ENCODE measurements at regions not wholly inside any gene's neighbourhood (a gene's known extent, or its start where the extent isn't known, plus 50 kb on each side); places are given as distances from the start of the nearest gene placed in this dataset.
"Not testable (repeated sequence)": the region's sequence is repeated elsewhere in the genome, so short reads cannot be mapped to it uniquely, and the experiment has no call there.

DNA sequence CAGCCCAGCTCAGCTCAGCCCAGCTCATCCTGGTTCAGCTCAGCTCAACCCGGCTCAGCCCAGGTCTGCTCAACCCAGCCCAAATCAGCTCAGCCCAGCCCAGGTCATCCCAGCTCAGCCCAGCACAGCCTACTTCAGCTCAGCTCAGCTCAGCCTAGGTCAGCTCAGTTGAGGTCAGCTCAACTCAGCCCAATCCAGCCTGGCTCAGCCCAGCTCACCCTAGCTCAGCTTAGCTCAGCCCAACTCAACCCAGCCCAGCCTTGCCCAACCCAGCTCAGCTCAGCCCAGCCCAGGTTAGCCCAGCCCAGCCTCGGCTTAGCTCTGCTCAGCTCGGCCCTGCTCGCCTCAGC is 332.3 kb downstream of the TMEM121 start:
- DNase-seq (peak; percentile 34), ATAC-seq (peak; percentile 4 to 15)
- no peaks in the 10 kb centered on the region for H3K4me1 ChIP-seq
- H3K36me3 ChIP-seq: no peaks in the 10 kb centered on the region
- no peak overlapping the region for H3K4me3 ChIP-seq
- no peaks in the 10 kb centered on the region for H3K9me3 ChIP-seq
- no peak overlapping the region for H3K27ac ChIP-seq
- peaks cover 9% of the 10 kb centered on the region for H3K27me3 ChIP-seq (ENCODE audit: low read depth)
- TF ChIP-seq, protein P1, sequence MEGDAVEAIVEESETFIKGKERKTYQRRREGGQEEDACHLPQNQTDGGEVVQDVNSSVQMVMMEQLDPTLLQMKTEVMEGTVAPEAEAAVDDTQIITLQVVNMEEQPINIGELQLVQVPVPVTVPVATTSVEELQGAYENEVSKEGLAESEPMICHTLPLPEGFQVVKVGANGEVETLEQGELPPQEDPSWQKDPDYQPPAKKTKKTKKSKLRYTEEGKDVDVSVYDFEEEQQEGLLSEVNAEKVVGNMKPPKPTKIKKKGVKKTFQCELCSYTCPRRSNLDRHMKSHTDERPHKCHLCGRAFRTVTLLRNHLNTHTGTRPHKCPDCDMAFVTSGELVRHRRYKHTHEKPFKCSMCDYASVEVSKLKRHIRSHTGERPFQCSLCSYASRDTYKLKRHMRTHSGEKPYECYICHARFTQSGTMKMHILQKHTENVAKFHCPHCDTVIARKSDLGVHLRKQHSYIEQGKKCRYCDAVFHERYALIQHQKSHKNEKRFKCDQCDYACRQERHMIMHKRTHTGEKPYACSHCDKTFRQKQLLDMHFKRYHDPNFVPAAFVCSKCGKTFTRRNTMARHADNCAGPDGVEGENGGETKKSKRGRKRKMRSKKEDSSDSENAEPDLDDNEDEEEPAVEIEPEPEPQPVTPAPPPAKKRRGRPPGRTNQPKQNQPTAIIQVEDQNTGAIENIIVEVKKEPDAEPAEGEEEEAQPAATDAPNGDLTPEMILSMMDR (IDR thresholded peaks at IDR 0.05): no peak
- intact Hi-C loops (cut with DNase I): no loop called here

DNA sequence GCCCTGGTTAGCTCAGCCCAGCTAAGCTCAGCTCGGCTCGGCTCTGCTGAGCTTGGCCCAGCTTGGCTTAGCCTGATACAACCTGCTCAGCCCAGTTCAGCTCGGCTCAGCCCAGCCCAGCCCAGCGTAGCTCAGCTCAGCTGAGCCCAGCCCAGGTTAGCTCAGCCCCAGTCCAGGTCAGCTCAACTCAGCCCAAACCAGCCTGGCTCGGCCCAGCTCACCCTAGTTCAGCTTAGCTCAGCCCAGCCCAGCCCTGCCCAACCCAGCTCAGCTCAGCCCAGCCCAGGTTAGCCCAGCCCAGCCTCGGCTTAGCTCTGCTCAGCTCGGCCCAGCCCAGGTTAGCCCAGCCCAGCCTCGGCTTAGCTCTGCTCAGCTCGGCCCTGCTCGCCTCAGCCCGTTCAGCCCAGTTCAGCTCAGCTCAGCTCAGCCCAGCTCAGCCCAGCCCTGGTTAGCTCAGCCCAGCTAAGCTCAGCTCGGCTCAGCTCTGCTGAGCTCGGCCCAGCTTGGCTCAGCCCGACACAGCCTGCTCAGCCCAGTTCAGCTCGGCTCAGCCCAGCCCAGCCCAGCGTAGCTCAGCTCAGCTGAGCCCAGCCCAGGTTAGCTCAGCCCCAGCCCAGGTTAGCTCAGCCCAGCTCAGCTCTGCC is 332.8 kb downstream of the TMEM121 start:
- intact Hi-C loops (cut with DNase I); H3K9me3 ChIP-seq; DNase-seq; H3K27ac ChIP-seq; H3K36me3 ChIP-seq; H3K4me1 ChIP-seq; H3K4me3 ChIP-seq: not testable (repeated sequence)
- peaks cover 14% of the 10 kb centered on the region for H3K27me3 ChIP-seq (ENCODE audit: low read depth)
- ATAC-seq: peak; percentile 4 to 10

DNA sequence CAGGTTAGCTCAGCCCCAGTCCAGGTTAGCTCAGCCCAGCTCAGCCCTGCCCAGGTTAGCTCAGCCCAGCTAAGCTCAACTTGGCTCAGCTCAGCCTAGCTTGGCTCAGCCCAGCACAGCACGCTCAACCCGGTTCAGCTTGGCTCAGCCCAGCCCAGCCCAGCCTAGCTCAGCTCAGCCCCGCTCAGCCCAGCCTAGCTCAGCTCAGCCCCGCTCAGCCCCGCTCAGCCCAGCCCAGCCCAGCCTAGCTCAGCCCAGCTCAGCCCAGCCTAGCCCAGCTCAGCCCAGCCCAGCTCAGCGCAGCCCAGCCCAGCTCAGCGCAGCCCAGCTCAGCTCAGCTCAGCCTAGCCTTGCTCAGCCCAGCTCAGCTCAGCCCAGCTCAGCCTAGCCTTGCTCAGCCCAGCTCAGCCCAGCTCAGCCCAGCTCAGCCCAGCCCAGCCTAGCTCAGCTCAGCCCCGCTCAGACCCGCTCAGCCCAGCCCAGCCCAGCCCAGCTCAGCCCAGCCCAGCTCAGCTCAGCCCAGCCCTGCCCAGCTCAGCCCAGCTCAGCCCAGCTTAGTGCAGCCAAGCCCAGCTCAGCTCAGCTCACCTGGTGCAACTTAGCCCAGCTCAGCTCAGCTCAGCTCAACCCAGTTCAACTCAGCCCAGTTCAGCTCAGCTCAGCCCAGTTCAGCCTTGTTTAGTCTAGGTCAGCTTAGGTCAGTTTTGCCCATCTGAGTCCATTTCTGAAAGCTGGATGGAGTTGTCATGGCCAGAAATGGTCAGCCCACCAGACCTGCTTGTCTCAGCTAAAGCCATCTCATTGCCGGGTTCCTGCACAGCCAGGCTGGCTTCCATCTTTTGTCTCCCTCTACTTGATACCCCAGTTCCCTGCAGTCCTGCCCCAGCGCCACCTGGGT is 333.6 kb downstream of the TMEM121 start:
- Histone ChIP-seq H3K36me3 (no peaks in the 10 kb centered on the region), H3K27ac (no peak overlapping the region), H3K4me1 (no peaks in the 10 kb centered on the region), H3K4me3 (no peak overlapping the region), H3K27me3 (ENCODE audit: low read depth) (peaks cover 22% of the 10 kb centered on the region), H3K9me3 (no peaks in the 10 kb centered on the region)
- TF ChIP-seq, protein P1 (IDR thresholded peaks at IDR 0.05): no peak
- peak; percentile 43 for DNase-seq
- intact Hi-C loops (cut with DNase I): no loop called here
- peak; percentile 12 to 26 for ATAC-seq

DNA sequence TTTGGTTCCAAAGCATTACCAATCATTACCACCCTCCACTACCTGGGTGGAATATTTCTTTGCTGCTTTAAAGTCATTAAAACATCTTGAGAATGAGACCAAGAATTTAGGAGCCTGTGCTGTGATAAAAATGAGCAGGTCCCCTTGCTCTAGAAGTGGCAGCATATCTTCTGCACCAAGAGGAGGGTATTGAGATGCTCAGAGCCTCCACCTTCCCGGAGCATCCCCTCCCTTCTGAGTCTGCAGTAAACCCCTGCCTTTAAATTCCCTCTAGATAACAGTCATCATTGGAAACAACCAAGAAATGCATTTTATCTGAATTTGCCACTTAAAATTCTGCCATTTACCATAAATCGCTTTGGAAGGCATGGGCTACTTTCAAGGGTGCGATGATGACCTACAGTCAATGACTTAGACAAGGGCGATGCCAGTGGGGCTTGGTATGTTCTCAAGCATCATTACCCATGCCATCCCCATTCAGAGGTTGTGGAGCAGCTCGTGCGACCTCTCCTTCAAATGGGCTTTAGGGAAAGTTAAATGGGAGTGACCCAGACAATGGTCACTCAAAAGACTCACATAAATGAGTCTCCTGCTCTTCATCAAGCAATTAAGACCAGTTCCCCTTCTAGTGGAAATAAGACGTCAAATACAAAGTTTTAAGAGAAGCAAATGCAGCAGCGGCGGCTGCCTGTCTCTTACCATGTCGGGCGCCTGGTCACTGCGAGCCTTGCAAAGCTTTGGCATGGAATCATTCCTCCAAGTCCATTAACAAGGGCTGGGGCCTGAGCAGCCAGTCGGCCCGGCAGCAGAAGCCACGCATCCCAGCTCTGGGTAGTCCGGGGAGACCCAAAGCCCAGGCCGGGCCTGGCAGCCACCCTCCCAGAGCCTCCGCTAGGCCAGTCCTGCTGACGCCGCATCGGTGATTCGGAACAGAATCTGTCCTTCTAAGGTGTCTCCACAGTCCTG is 334.5 kb downstream of the TMEM121 start:
- intact Hi-C loops (cut with DNase I): no loop called here

DNA sequence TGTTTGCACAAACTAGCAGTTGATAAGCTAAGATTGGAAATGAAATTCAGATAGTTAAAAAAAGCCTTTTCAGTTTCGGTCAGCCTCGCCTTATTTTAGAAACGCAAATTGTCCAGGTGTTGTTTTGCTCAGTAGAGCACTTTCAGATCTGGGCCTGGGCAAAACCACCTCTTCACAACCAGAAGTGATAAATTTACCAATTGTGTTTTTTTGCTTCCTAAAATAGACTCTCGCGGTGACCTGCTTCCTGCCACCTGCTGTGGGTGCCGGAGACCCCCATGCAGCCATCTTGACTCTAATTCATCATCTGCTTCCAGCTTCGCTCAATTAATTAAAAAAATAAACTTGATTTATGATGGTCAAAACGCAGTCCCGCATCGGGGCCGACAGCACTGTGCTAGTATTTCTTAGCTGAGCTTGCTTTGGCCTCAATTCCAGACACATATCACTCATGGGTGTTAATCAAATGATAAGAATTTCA is 335.6 kb downstream of the TMEM121 start:
- no peak for DNase-seq
- intact Hi-C loops (cut with DNase I): no loop called here
- Histone ChIP-seq H3K36me3 (no peaks in the 10 kb centered on the region), H3K27ac (no peak overlapping the region), H3K4me3 (peak overlapping the region; percentile 3), H3K9me3 (no peaks in the 10 kb centered on the region), H3K4me1 (no peaks in the 10 kb centered on the region), H3K27me3 (ENCODE audit: low read depth) (peaks cover 24% of the 10 kb centered on the region)
- no peak for ATAC-seq
- TF ChIP-seq, protein P1 (IDR thresholded peaks at IDR 0.05): no peak

More for the DNA sequence above, 334.5 kb downstream of the TMEM121 start:
- no peak for ATAC-seq
- TF ChIP-seq, protein P1 (IDR thresholded peaks at IDR 0.05): no peak
- no peaks in the 10 kb centered on the region for H3K9me3 ChIP-seq
- DNase-seq: peak; percentile 40
- H3K36me3 ChIP-seq: no peaks in the 10 kb centered on the region
- peaks cover 24% of the 10 kb centered on the region for H3K27me3 ChIP-seq (ENCODE audit: low read depth)
- no peak overlapping the region for H3K4me3 ChIP-seq
- no peaks in the 10 kb centered on the region for H3K4me1 ChIP-seq
- no peak overlapping the region for H3K27ac ChIP-seq

Measured in lower lobe of right lung (tissue), 2 donors.